IPS-20b (cell line): ENCODE measurements at regions not wholly inside any gene's neighbourhood (a gene's known extent, or its start where the extent isn't known, plus 50 kb on each side); places are given as distances from the start of the nearest gene placed in this dataset.

Experiments
- H3K27ac ChIP-seq: one replicate; pipeline ENCODE4 v1.5.1; 2013; ENCODE audit warnings: low read length
- H3K27me3 ChIP-seq: 2 replicates; pipeline ENCODE4 v1.6.1; 2013; ENCODE audit warnings: mild to moderate bottlenecking, low read length, inconsistent platforms; ENCODE audit not compliant: insufficient read depth
- H3K36me3 ChIP-seq: 2 replicates; pipeline ENCODE4 v1.6.1; 2013; ENCODE audit warnings: low read depth, mild to moderate bottlenecking, inconsistent platforms, low read length, moderate library complexity; ENCODE audit not compliant: insufficient read depth
- H3K4me1 ChIP-seq: 2 replicates; pipeline ENCODE4 v1.6.1; 2013; ENCODE audit warnings: mild to moderate bottlenecking, control low read depth, inconsistent platforms, low read length, moderate library complexity; ENCODE audit not compliant: insufficient read depth
- H3K4me3 ChIP-seq: 2 replicates; pipeline ENCODE4 v1.5.1; 2013; ENCODE audit warnings: mild to moderate bottlenecking, low read length, inconsistent platforms
- H3K9ac ChIP-seq: 2 replicates; pipeline ENCODE4 v1.6.1; 2013; ENCODE audit warnings: low read depth, mild to moderate bottlenecking, inconsistent platforms, low read length, moderate library complexity
- H3K9me3 ChIP-seq: 2 replicates; pipeline ENCODE4 v1.6.1; 2013; ENCODE audit warnings: mild to moderate bottlenecking, low read depth, low read length, inconsistent platforms; ENCODE audit not compliant: insufficient read depth

- no peaks in the 10 kb centered on the region for H3K4me1 ChIP-seq
- no peak overlapping the region for H3K9ac ChIP-seq
- H3K9me3 ChIP-seq = no peaks in the 10 kb centered on the region
- no peaks in the 10 kb centered on the region for H3K36me3 ChIP-seq
- no peaks in the 10 kb centered on the region for H3K27me3 ChIP-seq
- H3K4me3 ChIP-seq = no peak overlapping the region
- H3K27ac ChIP-seq = no peak overlapping the region
These were observed 373.0 kb downstream of the ZEB2 start for GRCh38 chr2:144146876-144147275.

DNA sequence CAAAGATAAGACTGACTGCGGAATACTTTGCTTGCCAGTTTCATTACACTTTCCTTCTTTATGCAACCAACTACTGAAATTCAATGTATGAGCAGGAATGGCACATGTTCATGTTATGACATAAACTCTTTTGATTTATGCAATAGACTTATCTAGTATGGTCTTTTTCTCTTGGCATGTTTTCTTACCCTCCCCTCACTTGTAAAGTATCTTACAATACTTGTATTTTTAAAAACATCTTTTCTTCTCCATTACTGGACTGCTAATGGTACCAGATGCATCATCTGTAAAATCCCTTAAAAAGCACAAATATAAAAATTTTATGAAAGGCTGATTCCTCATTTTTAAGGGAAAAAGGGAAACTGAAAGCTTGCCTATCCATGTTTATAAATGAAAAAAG is 373.8 kb downstream of the ZEB2 start:
- Histone ChIP-seq H3K9ac (no peak overlapping the region), H3K4me1 (no peaks in the 10 kb centered on the region), H3K9me3 (no peaks in the 10 kb centered on the region), H3K27me3 (no peaks in the 10 kb centered on the region), H3K4me3 (no peak overlapping the region), H3K27ac (no peak overlapping the region), H3K36me3 (no peaks in the 10 kb centered on the region)

DNA sequence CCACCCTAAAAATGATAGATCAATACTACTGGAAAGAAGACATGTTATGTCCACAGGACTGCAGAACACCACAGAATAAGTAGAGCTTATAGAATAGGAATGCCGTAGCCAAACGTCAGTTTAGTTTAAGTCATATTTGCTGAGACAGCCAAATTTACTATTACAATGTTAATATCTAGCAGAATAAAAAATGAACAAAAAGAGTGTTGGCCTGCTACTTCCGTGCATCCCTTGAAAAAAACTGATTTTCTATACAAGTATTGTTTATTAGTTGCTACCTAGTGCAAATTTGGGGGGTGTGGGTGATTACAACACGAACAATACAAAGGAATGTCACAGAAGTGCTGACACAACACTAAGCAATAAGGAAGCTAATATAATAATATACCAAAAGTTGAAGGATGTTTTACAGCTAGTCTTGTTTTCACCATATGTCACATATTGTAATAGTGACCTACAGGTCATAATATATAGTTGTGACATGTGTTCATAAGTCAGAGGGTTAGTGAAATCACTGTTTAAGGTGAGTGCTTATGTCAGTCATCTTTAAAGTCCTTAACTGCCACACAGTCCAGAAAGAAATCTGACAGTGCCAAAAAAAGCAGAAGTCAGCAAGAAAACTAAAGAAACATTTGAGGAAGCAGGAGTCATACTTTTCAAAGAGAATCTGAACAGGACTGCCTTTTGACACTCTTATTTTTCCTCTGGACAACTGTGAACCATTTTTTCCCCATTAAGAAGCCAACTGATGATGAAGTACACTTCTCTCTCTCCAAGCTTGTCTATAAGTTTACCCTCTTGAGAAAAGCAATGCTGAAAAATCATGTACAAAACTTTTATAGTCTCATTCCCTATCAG is 376.4 kb downstream of the ZEB2 start:
- Histone ChIP-seq H3K36me3 (no peaks in the 10 kb centered on the region), H3K4me1 (no peaks in the 10 kb centered on the region), H3K27ac (no peak overlapping the region), H3K9me3 (no peaks in the 10 kb centered on the region), H3K27me3 (no peaks in the 10 kb centered on the region), H3K9ac (no peak overlapping the region), H3K4me3 (no peak overlapping the region)

DNA sequence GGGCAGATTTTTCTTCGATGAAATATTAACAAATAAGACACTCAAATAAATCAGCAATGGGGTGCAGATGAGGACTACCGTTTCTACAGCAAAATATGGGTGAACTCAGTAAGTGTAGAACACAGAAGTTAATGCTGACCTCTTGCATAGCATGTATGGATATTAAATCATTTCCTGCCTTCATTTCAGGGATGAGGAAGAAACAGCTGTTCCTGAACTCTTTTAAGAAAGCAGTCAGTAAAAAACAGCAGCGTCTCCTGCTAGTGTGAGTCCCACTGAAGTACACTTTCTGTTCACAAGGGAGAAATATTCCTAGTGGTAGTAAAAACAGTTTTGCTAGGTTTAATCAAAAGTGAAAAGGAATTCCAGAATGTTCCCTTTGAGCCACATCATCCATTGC is 379.0 kb downstream of the ZEB2 start:
- H3K27me3 ChIP-seq = no peaks in the 10 kb centered on the region; the same call in 1 of the 2 replicates
- H3K4me3 ChIP-seq = no peak overlapping the region
- H3K4me1 ChIP-seq = no peaks in the 10 kb centered on the region
- no peaks in the 10 kb centered on the region for H3K36me3 ChIP-seq
- H3K9ac ChIP-seq = no peak overlapping the region
- H3K9me3 ChIP-seq = no peaks in the 10 kb centered on the region
- H3K27ac ChIP-seq = no peak overlapping the region

- Histone ChIP-seq H3K27ac (no peak overlapping the region), H3K9me3 (no peaks in the 10 kb centered on the region), H3K9ac (no peak overlapping the region), H3K27me3 (peaks cover 10% of the 10 kb centered on the region; the same call in 1 of the 2 replicates), H3K4me3 (no peak overlapping the region), H3K36me3 (no peaks in the 10 kb centered on the region), H3K4me1 (peaks cover 11% of the 10 kb centered on the region; the same call in 1 of the 2 replicates)
These were observed 382.1 kb downstream of the ZEB2 start for GRCh38 chr2:144137705-144138428.

DNA sequence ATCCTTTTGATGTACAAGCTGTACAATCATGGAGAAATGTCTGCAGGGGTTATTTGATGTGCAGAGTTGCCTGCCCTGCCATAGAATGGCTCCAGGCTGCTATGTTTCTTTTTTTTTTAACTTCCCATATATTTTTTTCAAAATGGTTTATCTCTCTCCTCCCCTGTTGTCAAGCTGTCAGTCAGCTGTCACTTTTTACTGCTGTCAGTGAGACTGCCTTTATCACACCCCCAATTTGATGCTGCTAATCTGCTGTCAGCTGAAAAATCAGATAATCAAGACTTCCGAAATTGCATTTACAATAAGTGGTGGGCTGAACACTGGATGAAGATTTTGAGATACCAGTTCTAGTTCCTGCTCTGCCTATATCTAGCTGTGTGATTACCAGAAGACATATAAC is 382.6 kb downstream of the ZEB2 start:
- H3K9ac ChIP-seq = no peak overlapping the region
- H3K27me3 ChIP-seq = peaks cover 10% of the 10 kb centered on the region; the same call in 1 of the 2 replicates
- no peaks in the 10 kb centered on the region for H3K36me3 ChIP-seq
- H3K4me1 ChIP-seq = peaks cover 11% of the 10 kb centered on the region; the same call in 1 of the 2 replicates
- no peak overlapping the region for H3K4me3 ChIP-seq
- no peak overlapping the region for H3K27ac ChIP-seq
- no peaks in the 10 kb centered on the region for H3K9me3 ChIP-seq

- H3K36me3 ChIP-seq = no peaks in the 10 kb centered on the region
- peaks cover 11% of the 10 kb centered on the region; the same call in 1 of the 2 replicates for H3K4me1 ChIP-seq
- no peak overlapping the region for H3K27ac ChIP-seq
- no peaks in the 10 kb centered on the region for H3K9me3 ChIP-seq
- peaks cover 10% of the 10 kb centered on the region; the same call in 1 of the 2 replicates for H3K27me3 ChIP-seq
- no peak overlapping the region for H3K4me3 ChIP-seq
- H3K9ac ChIP-seq = no peak overlapping the region
These were observed 383.5 kb downstream of the ZEB2 start for GRCh38 chr2:144136297-144137010.

DNA sequence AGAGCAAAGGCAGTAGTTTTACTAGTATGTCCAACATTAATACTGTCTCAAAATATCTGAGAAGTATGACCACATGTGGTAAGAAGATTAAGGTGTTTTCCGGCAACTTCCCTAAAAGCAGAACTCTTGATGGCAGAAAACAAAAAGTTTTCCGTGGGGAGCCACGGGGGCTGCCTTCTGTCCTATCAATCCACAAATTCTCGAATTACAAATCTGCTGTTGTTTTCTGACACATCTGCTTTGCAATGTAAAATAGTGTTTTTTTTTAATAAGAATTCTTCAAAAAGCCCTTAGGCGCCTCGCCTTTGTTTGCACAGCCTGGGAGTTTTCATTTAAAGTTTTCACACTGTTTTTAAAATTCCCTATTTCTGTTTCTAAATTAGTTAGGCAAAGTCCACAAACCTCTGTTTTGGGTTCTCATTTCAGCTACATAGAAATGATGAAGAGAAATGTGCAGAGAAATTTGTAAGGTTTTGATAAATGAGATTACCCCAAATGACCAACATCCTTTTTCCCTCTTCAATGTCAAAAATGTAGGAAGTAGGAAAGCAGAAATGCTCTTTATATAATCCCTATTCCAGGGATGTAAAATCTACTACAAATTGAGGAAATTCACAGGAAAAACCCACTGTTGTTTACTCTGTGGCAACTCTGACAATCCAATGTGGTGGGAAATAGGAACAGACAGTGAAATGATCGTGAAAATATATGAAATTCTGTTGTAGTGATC is 385.8 kb downstream of the ZEB2 start:
- Histone ChIP-seq H3K4me1 (peaks cover 11% of the 10 kb centered on the region; the same call in 1 of the 2 replicates), H3K36me3 (no peaks in the 10 kb centered on the region), H3K27ac (no peak overlapping the region), H3K4me3 (peak overlapping the region; percentile 23; the same call in 1 of the 2 replicates), H3K27me3 (peaks cover 10% of the 10 kb centered on the region; the same call in 1 of the 2 replicates), H3K9me3 (no peaks in the 10 kb centered on the region), H3K9ac (no peak overlapping the region)

DNA sequence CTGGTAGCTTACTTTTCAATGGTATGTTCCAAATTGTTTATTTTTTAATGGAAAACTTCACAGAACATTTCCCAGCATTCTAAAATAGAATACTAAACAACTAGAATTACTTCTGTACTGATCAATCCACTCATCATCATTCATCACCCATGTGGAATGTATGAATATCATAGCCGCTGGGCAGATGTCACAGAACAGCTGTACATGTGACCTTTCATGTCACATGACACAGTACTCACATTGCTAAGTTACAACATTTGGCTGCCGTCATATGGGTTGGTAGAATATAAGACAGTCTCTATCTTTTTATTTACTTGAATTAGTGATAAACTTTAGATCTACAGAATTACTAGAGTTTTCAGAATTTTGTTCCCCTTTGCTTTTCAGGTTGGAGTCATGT is 387.6 kb downstream of the ZEB2 start:
- peaks cover 10% of the 10 kb centered on the region; the same call in 1 of the 2 replicates for H3K27me3 ChIP-seq
- H3K9me3 ChIP-seq = no peaks in the 10 kb centered on the region
- peaks cover 11% of the 10 kb centered on the region; the same call in 1 of the 2 replicates for H3K4me1 ChIP-seq
- H3K27ac ChIP-seq = no peak overlapping the region
- H3K9ac ChIP-seq = no peak overlapping the region
- no peak overlapping the region for H3K4me3 ChIP-seq
- H3K36me3 ChIP-seq = no peaks in the 10 kb centered on the region

- H3K9me3 ChIP-seq = no peaks in the 10 kb centered on the region
- H3K27ac ChIP-seq = no peak overlapping the region
- H3K4me1 ChIP-seq = peaks cover 11% of the 10 kb centered on the region; the same call in 1 of the 2 replicates
- H3K9ac ChIP-seq = no peak overlapping the region
- peaks cover 10% of the 10 kb centered on the region; the same call in 1 of the 2 replicates for H3K27me3 ChIP-seq
- H3K36me3 ChIP-seq = no peaks in the 10 kb centered on the region
- no peak overlapping the region for H3K4me3 ChIP-seq
These were observed 388.9 kb downstream of the ZEB2 start for GRCh38 chr2:144131042-144131441.

GRCh38 chr2:144130551-144130950 is 389.4 kb downstream of the ZEB2 start:
- Histone ChIP-seq H3K4me3 (no peak overlapping the region), H3K36me3 (no peaks in the 10 kb centered on the region), H3K27me3 (peaks cover 8% of the 10 kb centered on the region; the same call in 1 of the 2 replicates), H3K9me3 (no peaks in the 10 kb centered on the region), H3K27ac (no peak overlapping the region), H3K9ac (no peak overlapping the region), H3K4me1 (peaks cover 11% of the 10 kb centered on the region; the same call in 1 of the 2 replicates)
